Stimulated activated CD4-positive, alpha-beta T cell treated with anti-CD3 and anti-CD28 coated beads, Interleukin-1b, Interleukin-23, amount 100 ng/mL, for 48 hours (primary cell): ENCODE measurements at regions not wholly inside any gene's neighbourhood (a gene's known extent, or its start where the extent isn't known, plus 50 kb on each side); places are given as distances from the start of the nearest gene placed in this dataset.

Source experiments
- DNase-seq: peaks from one replicate; pipeline ENCODE4 v3.0.0-alpha.2; 2020

GRCh38 chr2:129067953-129068352 is 749.3 kb upstream of the HS6ST1 start:
- no peak for DNase-seq

GRCh38 chr2:129068543-129068942 is 749.9 kb upstream of the HS6ST1 start:
- DNase-seq, result no peak

- DNase-seq, result no peak
Measured at GRCh38 chr2:129069875-129070594, 751.4 kb upstream of the HS6ST1 start.

- DNase-seq, result no peak
Measured at GRCh38 chr2:129070663-129071062, 752.0 kb upstream of the HS6ST1 start.

- DNase-seq, result no peak
Measured at GRCh38 chr2:129071531-129071930, 752.9 kb upstream of the HS6ST1 start.

- DNase-seq, result no peak
Measured at GRCh38 chr2:129074298-129074920, 755.7 kb upstream of the HS6ST1 start.

GRCh38 chr2:129078548-129078947 is 759.9 kb upstream of the HS6ST1 start:
- DNase-seq, result no peak

GRCh38 chr2:129080715-129081476 is 762.2 kb upstream of the HS6ST1 start:
- no peak for DNase-seq

GRCh38 chr2:129085386-129085785 is 766.7 kb upstream of the HS6ST1 start:
- DNase-seq, result no peak

GRCh38 chr2:129087133-129087813 is 768.6 kb upstream of the HS6ST1 start:
- DNase-seq, result no peak

GRCh38 chr2:129091620-129092019 is 773.0 kb upstream of the HS6ST1 start:
- DNase-seq, result no peak

- no peak for DNase-seq
Measured at GRCh38 chr2:129092956-129093355, 774.3 kb upstream of the HS6ST1 start.

- DNase-seq, result no peak
Measured at GRCh38 chr2:129101186-129101585, 782.5 kb upstream of the HS6ST1 start.

- DNase-seq, result no peak
Measured at GRCh38 chr2:129103936-129104878, 785.5 kb upstream of the HS6ST1 start.

GRCh38 chr2:129112181-129112580 is 793.5 kb upstream of the HS6ST1 start:
- DNase-seq, result no peak

GRCh38 chr2:129113776-129114175 is 795.1 kb upstream of the HS6ST1 start:
- DNase-seq, result no peak

- no peak for DNase-seq
Measured at GRCh38 chr2:129117434-129117833, 798.8 kb upstream of the HS6ST1 start.

GRCh38 chr2:129118296-129118695 is 799.6 kb upstream of the HS6ST1 start:
- no peak for DNase-seq

GRCh38 chr2:129129087-129129486 is 810.4 kb upstream of the HS6ST1 start:
- no peak for DNase-seq

- DNase-seq, result no peak
Measured at GRCh38 chr2:129133692-129134641, 815.3 kb upstream of the HS6ST1 start.

GRCh38 chr2:129135017-129135416 is 816.3 kb upstream of the HS6ST1 start:
- DNase-seq, result no peak
